ENCODE measurements at regions not wholly inside any gene's neighbourhood (a gene's known extent, or its start where the extent isn't known, plus 50 kb on each side); places are given as distances from the start of the nearest gene placed in this dataset.
"Not testable (repeated sequence)": the region's sequence is repeated elsewhere in the genome, so short reads cannot be mapped to it uniquely, and the experiment has no call there.

DNA sequence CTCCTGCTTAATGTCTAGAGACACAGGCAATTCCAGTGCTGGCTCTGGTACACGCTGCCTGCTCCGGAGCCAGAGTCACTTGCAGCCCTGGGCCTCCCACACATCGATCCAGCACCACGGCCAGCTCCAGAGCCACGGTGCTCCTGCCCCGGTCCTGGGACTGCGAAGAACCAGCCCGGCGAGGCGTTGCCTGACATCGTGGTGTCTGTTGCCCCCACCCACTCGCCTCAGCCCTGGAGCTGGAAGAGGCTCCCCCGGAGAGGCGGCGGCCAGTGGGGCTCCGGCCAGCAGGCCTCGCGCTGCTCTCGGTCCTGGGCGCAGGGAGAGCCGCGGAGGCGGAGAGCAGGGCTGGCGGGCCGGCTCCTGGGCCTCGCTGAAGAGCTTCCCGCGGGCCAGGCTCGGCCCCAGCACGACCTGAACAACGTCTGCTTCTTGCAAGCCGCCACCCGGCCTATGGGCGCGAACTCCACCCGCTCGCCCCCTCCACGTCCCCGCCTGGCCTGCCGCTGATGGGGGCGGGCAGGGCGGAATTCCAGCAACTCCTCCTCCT lies 364.8 kb downstream of the CEP170 start:
- no peak overlapping the region for H3K4me2 ChIP-seq (ENCODE audit: low read length)
- H3K4me1 ChIP-seq (ENCODE audit: insufficient read depth, low read length, severe bottlenecking), result no peaks in the 10 kb centered on the region
- no peak overlapping the region for H2AFZ ChIP-seq (ENCODE audit: low read length)
- H3K4me3 ChIP-seq (ENCODE audit: low read depth, low read length, poor library complexity, severe bottlenecking), result no peak overlapping the region
- H3K27me3 ChIP-seq (ENCODE audit: insufficient read depth, low read length), result no peaks in the 10 kb centered on the region
- H4K20me1 ChIP-seq (ENCODE audit: insufficient read depth, low read length), result no peaks in the 10 kb centered on the region
- no peak overlapping the region for H3K9ac ChIP-seq (ENCODE audit: low read length)
- TF ChIP-seq, protein P1, sequence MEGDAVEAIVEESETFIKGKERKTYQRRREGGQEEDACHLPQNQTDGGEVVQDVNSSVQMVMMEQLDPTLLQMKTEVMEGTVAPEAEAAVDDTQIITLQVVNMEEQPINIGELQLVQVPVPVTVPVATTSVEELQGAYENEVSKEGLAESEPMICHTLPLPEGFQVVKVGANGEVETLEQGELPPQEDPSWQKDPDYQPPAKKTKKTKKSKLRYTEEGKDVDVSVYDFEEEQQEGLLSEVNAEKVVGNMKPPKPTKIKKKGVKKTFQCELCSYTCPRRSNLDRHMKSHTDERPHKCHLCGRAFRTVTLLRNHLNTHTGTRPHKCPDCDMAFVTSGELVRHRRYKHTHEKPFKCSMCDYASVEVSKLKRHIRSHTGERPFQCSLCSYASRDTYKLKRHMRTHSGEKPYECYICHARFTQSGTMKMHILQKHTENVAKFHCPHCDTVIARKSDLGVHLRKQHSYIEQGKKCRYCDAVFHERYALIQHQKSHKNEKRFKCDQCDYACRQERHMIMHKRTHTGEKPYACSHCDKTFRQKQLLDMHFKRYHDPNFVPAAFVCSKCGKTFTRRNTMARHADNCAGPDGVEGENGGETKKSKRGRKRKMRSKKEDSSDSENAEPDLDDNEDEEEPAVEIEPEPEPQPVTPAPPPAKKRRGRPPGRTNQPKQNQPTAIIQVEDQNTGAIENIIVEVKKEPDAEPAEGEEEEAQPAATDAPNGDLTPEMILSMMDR (IDR thresholded peaks at IDR 0.05; ENCODE audit: low read length), result no peak
- no peak for TF ChIP-seq EZH2 (IDR thresholded peaks at IDR 0.05; ENCODE audit: borderline replicate concordance, low read length)
- no peak overlapping the region for H3K27ac ChIP-seq (ENCODE audit: low read depth, low read length, poor library complexity, severe bottlenecking)
- no peaks in the 10 kb centered on the region for H3F3A ChIP-seq (ENCODE audit: insufficient read depth, low read length)
- no peaks in the 10 kb centered on the region for H3K9me3 ChIP-seq (ENCODE audit: low read length)
- H3K36me3 ChIP-seq (ENCODE audit: insufficient read depth, low read length), result no peaks in the 10 kb centered on the region
- no peaks in the 10 kb centered on the region for H3K9me2 ChIP-seq (ENCODE audit: low read depth, low read length)
- no peaks in the 10 kb centered on the region for H3K79me2 ChIP-seq (ENCODE audit: insufficient read depth, low read length)

DNA sequence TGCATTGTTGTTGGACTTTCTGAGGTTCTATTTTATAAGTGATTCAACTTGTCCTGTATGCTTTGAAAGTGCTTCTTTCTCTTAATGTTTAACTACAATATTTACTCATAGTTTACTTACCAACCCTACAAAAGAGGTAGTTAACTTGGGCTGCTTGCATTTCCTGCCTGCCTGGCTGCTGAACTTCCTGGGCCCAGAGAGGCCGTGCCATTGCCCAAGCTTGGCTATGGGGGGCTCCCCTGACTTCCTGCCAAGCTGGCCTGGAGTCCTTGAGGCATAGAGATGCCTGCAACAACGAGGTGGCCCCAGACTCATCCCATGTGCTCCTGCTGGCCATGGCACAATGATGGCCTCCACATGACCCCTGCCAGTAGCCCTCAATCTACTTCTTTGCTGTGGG lies 361.6 kb upstream of the PLD5 start:
- no peak for TF ChIP-seq EZH2 (IDR thresholded peaks at IDR 0.05; ENCODE audit: borderline replicate concordance, low read length)
- TF ChIP-seq, protein P1 (IDR thresholded peaks at IDR 0.05; ENCODE audit: low read length), result no peak
- Histone ChIP-seq H4K20me1 (ENCODE audit: insufficient read depth, low read length) (no peaks in the 10 kb centered on the region), H3K79me2 (ENCODE audit: insufficient read depth, low read length) (no peaks in the 10 kb centered on the region), H3K9me3 (ENCODE audit: low read length) (no peaks in the 10 kb centered on the region), H3K4me1 (ENCODE audit: insufficient read depth, low read length, severe bottlenecking) (no peaks in the 10 kb centered on the region), H3F3A (ENCODE audit: insufficient read depth, low read length) (no peaks in the 10 kb centered on the region), H2AFZ (ENCODE audit: low read length) (no peak overlapping the region), H3K9ac (ENCODE audit: low read length) (no peak overlapping the region), H3K9me2 (ENCODE audit: low read depth, low read length) (no peaks in the 10 kb centered on the region), H3K27ac (ENCODE audit: low read depth, low read length, poor library complexity, severe bottlenecking) (no peak overlapping the region), H3K4me2 (ENCODE audit: low read length) (no peak overlapping the region), H3K36me3 (ENCODE audit: insufficient read depth, low read length) (no peaks in the 10 kb centered on the region), H3K4me3 (ENCODE audit: low read depth, low read length, poor library complexity, severe bottlenecking) (no peak overlapping the region), H3K27me3 (ENCODE audit: insufficient read depth, low read length) (no peaks in the 10 kb centered on the region)

DNA sequence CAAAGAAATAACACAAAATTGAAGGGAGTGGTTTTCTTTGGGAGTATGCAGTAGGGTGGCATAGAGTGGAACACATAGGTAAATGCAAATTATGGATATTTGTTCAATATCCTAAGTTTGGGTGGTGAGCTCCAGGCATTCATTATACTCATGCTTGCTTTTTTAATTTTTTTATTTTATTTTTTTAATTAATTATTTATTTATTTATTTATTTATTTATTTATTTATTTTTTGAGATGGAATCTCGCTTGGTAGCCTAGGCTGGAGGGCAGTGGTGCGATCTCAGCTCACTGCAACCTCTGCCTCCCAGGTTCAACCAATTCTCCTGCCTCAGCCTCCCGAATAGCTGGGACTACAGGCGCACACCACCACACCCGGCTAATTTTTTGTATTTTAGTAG lies 355.5 kb upstream of the PLD5 start:
- H3K9me3 ChIP-seq (ENCODE audit: low read length); H3K27me3 ChIP-seq (ENCODE audit: insufficient read depth, low read length); H4K20me1 ChIP-seq (ENCODE audit: insufficient read depth, low read length); H3K9ac ChIP-seq (ENCODE audit: low read length); H3K9me2 ChIP-seq (ENCODE audit: low read depth, low read length); H3K36me3 ChIP-seq (ENCODE audit: insufficient read depth, low read length); H2AFZ ChIP-seq (ENCODE audit: low read length); H3K79me2 ChIP-seq (ENCODE audit: insufficient read depth, low read length); H3K4me3 ChIP-seq (ENCODE audit: low read depth, low read length, poor library complexity, severe bottlenecking); H3K4me2 ChIP-seq (ENCODE audit: low read length); H3F3A ChIP-seq (ENCODE audit: insufficient read depth, low read length); H3K27ac ChIP-seq (ENCODE audit: low read depth, low read length, poor library complexity, severe bottlenecking); H3K4me1 ChIP-seq (ENCODE audit: insufficient read depth, low read length, severe bottlenecking): not testable (repeated sequence)

DNA sequence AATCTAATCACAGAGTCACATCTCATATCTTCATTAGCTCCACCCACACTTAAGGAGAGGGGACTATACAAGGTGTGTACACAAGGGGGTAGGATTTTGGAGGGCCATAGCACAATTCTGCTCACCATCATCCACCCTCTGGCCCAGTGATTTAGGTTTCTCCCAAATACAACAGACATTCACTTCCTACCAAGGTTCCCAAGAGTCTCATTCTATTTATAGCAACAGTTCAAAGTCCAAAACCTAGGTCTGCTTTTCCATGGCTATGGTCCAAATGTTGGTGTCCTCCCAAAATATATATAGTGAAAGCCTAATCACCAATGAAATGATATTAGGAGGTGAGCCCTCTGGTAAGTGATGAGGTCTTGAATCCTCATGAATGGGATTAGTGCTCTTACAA lies 353.2 kb upstream of the PLD5 start:
- Histone ChIP-seq H3K79me2 (ENCODE audit: insufficient read depth, low read length) (no peaks in the 10 kb centered on the region), H3K4me1 (ENCODE audit: insufficient read depth, low read length, severe bottlenecking) (no peaks in the 10 kb centered on the region), H3K4me2 (ENCODE audit: low read length) (no peak overlapping the region), H3K9me3 (ENCODE audit: low read length) (no peaks in the 10 kb centered on the region), H3F3A (ENCODE audit: insufficient read depth, low read length) (no peaks in the 10 kb centered on the region), H4K20me1 (ENCODE audit: insufficient read depth, low read length) (no peaks in the 10 kb centered on the region), H2AFZ (ENCODE audit: low read length) (no peak overlapping the region), H3K9me2 (ENCODE audit: low read depth, low read length) (no peaks in the 10 kb centered on the region), H3K4me3 (ENCODE audit: low read depth, low read length, poor library complexity, severe bottlenecking) (no peak overlapping the region), H3K27ac (ENCODE audit: low read depth, low read length, poor library complexity, severe bottlenecking) (no peak overlapping the region), H3K36me3 (ENCODE audit: insufficient read depth, low read length) (no peaks in the 10 kb centered on the region), H3K27me3 (ENCODE audit: insufficient read depth, low read length) (no peaks in the 10 kb centered on the region), H3K9ac (ENCODE audit: low read length) (no peak overlapping the region)
- TF ChIP-seq, protein P1 (IDR thresholded peaks at IDR 0.05; ENCODE audit: low read length), result no peak
- TF ChIP-seq EZH2 (IDR thresholded peaks at IDR 0.05; ENCODE audit: borderline replicate concordance, low read length), result no peak
